ENCODE measurements at regions not wholly inside any gene's neighbourhood (a gene's known extent, or its start where the extent isn't known, plus 50 kb on each side); places are given as distances from the start of the nearest gene placed in this dataset.

DNA sequence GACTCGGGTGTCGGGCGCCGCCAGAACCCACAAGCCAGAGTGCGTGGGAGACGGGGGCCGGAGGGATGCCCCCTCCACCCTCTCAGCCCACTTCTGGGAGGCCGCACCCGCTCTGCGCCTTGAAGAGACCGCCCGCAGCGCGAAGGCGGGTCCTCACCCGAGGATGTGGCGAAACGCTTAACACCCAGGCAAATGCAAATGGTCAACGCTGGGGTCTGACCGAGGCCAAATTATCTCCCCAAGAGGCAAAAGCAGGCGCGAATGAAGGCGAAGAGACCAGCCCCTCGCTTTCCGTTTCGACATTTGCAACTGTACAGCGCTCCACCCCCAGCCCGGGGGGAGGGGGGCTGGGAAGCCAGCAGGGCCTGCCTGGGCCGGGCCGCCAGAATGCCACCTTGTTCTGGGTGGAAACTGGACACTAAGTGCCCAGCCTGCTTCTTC is 137.7 kb upstream of the ZIC3 start:
- TF ChIP-seq, protein P1, sequence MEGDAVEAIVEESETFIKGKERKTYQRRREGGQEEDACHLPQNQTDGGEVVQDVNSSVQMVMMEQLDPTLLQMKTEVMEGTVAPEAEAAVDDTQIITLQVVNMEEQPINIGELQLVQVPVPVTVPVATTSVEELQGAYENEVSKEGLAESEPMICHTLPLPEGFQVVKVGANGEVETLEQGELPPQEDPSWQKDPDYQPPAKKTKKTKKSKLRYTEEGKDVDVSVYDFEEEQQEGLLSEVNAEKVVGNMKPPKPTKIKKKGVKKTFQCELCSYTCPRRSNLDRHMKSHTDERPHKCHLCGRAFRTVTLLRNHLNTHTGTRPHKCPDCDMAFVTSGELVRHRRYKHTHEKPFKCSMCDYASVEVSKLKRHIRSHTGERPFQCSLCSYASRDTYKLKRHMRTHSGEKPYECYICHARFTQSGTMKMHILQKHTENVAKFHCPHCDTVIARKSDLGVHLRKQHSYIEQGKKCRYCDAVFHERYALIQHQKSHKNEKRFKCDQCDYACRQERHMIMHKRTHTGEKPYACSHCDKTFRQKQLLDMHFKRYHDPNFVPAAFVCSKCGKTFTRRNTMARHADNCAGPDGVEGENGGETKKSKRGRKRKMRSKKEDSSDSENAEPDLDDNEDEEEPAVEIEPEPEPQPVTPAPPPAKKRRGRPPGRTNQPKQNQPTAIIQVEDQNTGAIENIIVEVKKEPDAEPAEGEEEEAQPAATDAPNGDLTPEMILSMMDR (IDR thresholded peaks at IDR 0.05; ENCODE audit: poor library complexity) = no peak
- peak; percentile 31 for TF ChIP-seq EZH2 (IDR thresholded peaks at IDR 0.05; ENCODE audit: borderline replicate concordance)
